NCI-H2227 treated with DMSO at 0.1 percent for 48 hours (cell line): ENCODE measurements at regions not wholly inside any gene's neighbourhood (a gene's known extent, or its start where the extent isn't known, plus 50 kb on each side); places are given as distances from the start of the nearest gene placed in this dataset.

ENCODE experiments used
- DNase-seq: peaks from one replicate; lab custom pipeline; 2025; lab: John Stamatoyannopoulos, UW

GRCh38 chr2:9081750-9082149 is 78.3 kb upstream of the MBOAT2 start:
- no peak for DNase-seq

GRCh38 chr2:9078405-9078804 is 74.9 kb upstream of the MBOAT2 start:
- no peak for DNase-seq

GRCh38 chr2:9077691-9078090 is 74.2 kb upstream of the MBOAT2 start:
- no peak for DNase-seq

- no peak for DNase-seq
These were observed 73.3 kb upstream of the MBOAT2 start for GRCh38 chr2:9076755-9077154.

GRCh38 chr2:9076210-9076609 is 72.7 kb upstream of the MBOAT2 start:
- no peak for DNase-seq

GRCh38 chr2:9074930-9075329 is 71.4 kb upstream of the MBOAT2 start:
- no peak for DNase-seq

- no peak for DNase-seq
These were observed 68.2 kb upstream of the MBOAT2 start for GRCh38 chr2:9071584-9072124.

GRCh38 chr2:9071032-9071431 is 67.5 kb upstream of the MBOAT2 start:
- DNase-seq: no peak

- DNase-seq: no peak
These were observed 66.1 kb upstream of the MBOAT2 start for GRCh38 chr2:9069543-9069942.

- DNase-seq: no peak
These were observed 62.4 kb upstream of the MBOAT2 start for GRCh38 chr2:9065901-9066300.

- DNase-seq: no peak
These were observed 59.6 kb upstream of the MBOAT2 start for GRCh38 chr2:9063023-9063606.

GRCh38 chr2:9060819-9061218 is 57.3 kb upstream of the MBOAT2 start:
- no peak for DNase-seq

GRCh38 chr2:9057939-9058761 is 54.7 kb upstream of the MBOAT2 start:
- no peak for DNase-seq

GRCh38 chr2:9055471-9055870 is 52.0 kb upstream of the MBOAT2 start:
- DNase-seq: no peak

- no peak for DNase-seq
These were observed 50.0 kb upstream of the MBOAT2 start for GRCh38 chr2:9053534-9053931.
